Stimulated activated CD8-positive, alpha-beta memory T cell treated with anti-CD3 and anti-CD28 coated beads, Interleukin-15, amount 100 ng/mL, for 48 hours (primary cell): ENCODE measurements at regions not wholly inside any gene's neighbourhood (a gene's known extent, or its start where the extent isn't known, plus 50 kb on each side); places are given as distances from the start of the nearest gene placed in this dataset.

Experiments
- DNase-seq, 2 donors: peaks; one replicate each; pipeline ENCODE4 v3.0.0-alpha.2; 2020; ENCODE audit warnings: low read depth in 2 of 2

- no peak for DNase-seq
Measured at GRCh38 chr7:68429411-68430117, 1168.7 kb upstream of the AUTS2 start.

- no peak for DNase-seq
Measured at GRCh38 chr7:68432585-68432984, 1165.7 kb upstream of the AUTS2 start.

- no peak for DNase-seq
Measured at GRCh38 chr7:68433462-68434070, 1164.7 kb upstream of the AUTS2 start.

- no peak for DNase-seq
Measured at GRCh38 chr7:68434857-68435256, 1163.4 kb upstream of the AUTS2 start.

- DNase-seq: no peak
Measured at GRCh38 chr7:68438016-68438415, 1160.3 kb upstream of the AUTS2 start.

GRCh38 chr7:68438811-68439210, 1159.5 kb upstream of the AUTS2 start:
- no peak for DNase-seq

- DNase-seq: no peak
Measured at GRCh38 chr7:68439897-68440296, 1158.4 kb upstream of the AUTS2 start.

GRCh38 chr7:68440866-68441265, 1157.4 kb upstream of the AUTS2 start:
- DNase-seq: no peak

GRCh38 chr7:68441645-68442044, 1156.6 kb upstream of the AUTS2 start:
- DNase-seq: no peak

GRCh38 chr7:68442931-68443631, 1155.2 kb upstream of the AUTS2 start:
- no peak for DNase-seq

GRCh38 chr7:68444042-68444441, 1154.2 kb upstream of the AUTS2 start:
- no peak for DNase-seq

- no peak for DNase-seq
Measured at GRCh38 chr7:68444956-68445355, 1153.3 kb upstream of the AUTS2 start.

GRCh38 chr7:68446183-68446582, 1152.1 kb upstream of the AUTS2 start:
- no peak for DNase-seq

- DNase-seq: no peak
Measured at GRCh38 chr7:68449099-68449498, 1149.2 kb upstream of the AUTS2 start.

GRCh38 chr7:68449816-68450215, 1148.5 kb upstream of the AUTS2 start:
- DNase-seq: no peak

GRCh38 chr7:68454931-68455330, 1143.3 kb upstream of the AUTS2 start:
- no peak for DNase-seq

GRCh38 chr7:68456469-68456868, 1141.8 kb upstream of the AUTS2 start:
- no peak for DNase-seq

- DNase-seq: no peak
Measured at GRCh38 chr7:68457481-68457880, 1140.8 kb upstream of the AUTS2 start.

- no peak for DNase-seq
Measured at GRCh38 chr7:68458010-68458908, 1140.0 kb upstream of the AUTS2 start.

- DNase-seq: no peak
Measured at GRCh38 chr7:68461430-68461829, 1136.8 kb upstream of the AUTS2 start.

GRCh38 chr7:68470836-68471435, 1127.3 kb upstream of the AUTS2 start:
- no peak for DNase-seq

- DNase-seq: no peak
Measured at GRCh38 chr7:68472688-68473087, 1125.6 kb upstream of the AUTS2 start.
